ENCODE measurements at regions not wholly inside any gene's neighbourhood (a gene's known extent, or its start where the extent isn't known, plus 50 kb on each side); places are given as distances from the start of the nearest gene placed in this dataset.

DNA sequence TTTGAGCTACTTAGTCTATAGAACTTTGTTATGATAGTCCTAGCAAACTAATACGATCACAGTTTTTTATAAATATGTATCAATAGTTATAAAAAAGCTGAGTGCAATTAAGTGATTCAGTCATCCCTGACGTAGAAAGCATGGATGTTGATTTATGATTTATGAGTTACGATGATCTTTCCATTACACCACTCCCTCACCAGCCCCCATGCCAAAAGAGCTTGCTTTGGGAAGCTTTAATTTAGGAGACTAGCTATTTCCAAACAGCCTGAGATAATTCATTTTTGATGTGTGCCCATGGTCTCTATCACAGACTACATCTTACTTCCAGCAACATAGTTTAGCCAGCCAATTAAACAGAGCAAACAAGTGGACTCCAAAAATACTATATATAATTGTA is 256.8 kb downstream of the GABRG2 start:
- no peak for DNase-seq (ENCODE audit: low read depth in 2 of 2)

DNA sequence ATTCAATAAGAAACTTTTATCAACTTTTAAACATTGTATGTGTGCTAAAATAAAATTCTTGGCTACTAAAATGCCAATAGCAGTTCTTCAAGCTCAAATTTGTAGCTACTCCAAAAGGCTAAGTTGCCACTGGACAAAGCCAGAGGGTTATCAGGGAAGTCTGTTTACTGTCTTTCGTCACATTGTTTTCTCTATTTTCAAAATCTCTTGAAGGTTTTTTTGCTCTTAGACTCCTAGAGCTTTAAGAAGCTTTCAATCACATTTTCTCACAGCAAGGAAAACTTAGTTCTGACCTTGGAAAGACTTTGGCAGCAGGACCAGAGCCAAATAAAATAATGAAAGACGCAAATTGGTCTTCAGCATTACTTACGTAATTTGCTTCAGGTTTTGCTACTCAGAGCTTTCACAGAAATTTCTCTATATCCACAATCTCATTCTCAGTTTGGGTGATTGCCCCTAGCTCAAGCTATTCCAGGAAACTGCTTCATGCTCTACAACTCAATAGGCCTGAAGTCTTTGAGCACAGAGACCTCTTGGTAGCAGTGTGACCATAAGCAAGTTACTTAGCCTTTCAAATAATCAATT is 257.7 kb downstream of the GABRG2 start:
- DNase-seq (ENCODE audit: low read depth in 2 of 2) = no peak

DNA sequence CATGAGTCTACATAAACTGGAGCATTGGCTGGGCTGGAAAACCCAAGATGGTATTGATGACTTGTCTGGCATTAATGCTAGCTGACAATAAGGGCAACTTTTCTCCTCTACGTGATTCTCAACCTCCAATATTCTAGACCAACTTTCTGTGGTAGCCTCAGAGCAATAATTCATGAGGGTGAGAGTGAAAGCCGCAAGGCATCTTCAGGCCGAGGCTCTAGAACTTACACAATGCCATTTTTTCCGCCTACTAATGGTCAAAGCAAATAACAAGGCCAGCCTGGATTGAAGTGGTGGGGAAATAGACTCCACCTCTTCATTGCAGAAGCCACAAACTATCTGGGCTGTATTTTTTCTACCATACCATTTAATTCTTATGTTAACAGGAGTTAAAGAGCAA is 267.4 kb downstream of the GABRG2 start:
- no peak for DNase-seq (ENCODE audit: low read depth in 2 of 2)

DNA sequence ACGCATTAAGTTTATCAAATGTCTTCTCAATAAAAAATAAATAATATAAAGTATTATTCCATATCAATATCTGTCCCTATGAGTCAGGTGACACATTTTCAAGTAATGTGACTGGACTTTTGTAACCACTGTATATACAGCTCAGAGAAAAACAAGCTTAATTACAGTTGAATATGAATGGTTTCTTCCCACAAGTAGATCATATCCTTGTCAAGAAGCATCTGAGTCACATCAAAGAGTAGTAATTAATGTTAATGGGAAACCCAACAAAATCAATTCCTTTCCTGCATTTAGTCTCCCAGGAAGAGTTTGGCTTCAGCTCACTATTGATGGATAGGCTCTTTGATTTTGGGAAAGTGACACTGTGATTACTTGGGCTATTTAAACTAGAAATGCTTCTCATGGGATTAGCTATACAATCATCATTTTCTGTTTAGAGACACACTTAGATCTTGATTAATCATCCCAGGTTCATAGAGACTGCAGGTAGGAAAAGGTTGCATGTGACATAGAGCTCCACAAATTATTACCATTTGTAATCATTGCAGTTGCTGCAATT is 292.9 kb downstream of the GABRG2 start:
- no peak for DNase-seq (ENCODE audit: low read depth in 2 of 2)

DNA sequence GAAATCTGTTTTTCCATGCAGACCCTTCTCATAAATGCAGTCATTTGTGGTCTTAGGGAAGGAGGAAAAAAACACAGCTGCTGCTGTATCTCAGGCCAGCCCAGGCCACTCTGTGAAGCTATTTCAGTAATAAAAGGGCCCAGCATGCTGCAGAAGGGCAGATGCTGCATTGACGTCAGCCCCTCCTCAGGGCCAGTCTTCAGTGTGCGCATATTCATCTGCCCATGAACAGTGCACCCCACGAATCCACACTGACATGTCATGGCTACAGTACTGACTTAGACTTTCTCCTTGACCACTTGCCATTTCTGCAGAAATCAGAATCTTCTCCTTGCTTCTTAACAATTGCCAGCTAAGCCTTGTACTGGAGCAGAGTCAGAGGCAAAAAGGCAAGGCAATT is 304.7 kb downstream of the GABRG2 start:
- DNase-seq (ENCODE audit: low read depth in 2 of 2) = no peak

DNA sequence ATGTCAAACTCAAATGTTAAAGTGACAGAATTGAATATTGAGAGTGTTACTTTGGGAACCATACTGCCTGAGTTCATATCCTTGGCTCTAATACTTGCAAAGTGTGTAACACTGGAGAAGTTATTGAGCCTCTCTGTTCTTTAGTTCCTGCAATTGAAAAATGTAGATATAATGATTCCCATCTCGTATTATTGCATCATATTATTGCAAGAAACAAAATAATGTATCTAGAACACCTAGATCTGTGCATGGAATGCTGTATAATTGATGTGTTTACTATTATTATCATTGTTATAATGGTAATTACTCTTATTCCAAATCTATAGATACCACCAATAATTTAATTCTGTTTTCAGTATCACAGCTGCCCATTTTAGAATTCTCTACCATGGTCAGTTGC is 310.3 kb downstream of the GABRG2 start:
- no peak for DNase-seq (ENCODE audit: low read depth in 2 of 2)

DNA sequence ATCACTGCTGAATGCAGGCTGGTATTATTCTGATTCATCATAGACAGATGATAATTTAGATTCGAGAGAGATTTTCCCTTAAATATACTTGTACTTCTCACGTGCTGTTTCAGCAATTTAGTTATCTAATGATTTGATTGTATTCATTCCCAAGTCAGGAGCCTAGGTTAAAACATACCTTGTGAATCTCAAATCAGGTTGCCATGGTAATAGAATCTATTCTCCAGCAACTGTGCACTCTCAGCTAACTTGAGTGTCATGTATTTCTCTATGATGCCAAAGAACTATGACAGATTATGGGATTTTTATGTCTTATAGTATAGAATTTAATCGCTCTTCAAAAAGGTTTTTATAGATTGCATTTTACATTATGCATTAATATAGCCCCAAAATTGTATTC is 315.3 kb downstream of the GABRG2 start:
- no peak for DNase-seq (ENCODE audit: low read depth in 2 of 2)

DNA sequence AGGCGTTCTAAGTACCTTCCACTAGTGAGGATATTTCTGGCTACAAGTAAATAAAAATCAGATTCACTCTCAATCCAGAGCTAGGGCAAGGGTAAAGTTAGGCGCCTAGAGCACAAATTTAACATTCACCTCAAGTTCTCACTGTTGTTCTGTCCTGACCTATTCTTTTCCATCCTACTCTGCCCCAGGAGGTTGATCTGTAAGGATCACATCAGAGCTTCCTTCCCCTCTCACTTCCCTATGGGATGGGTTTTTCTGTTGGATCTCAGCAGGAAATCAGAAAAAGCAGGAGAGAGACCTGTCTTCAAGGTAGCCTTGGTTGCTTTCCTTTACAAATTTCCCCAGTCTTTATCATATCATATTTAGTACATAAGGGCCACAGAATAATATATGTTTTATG is 316.7 kb downstream of the GABRG2 start:
- no peak for DNase-seq (ENCODE audit: low read depth in 2 of 2)

DNA sequence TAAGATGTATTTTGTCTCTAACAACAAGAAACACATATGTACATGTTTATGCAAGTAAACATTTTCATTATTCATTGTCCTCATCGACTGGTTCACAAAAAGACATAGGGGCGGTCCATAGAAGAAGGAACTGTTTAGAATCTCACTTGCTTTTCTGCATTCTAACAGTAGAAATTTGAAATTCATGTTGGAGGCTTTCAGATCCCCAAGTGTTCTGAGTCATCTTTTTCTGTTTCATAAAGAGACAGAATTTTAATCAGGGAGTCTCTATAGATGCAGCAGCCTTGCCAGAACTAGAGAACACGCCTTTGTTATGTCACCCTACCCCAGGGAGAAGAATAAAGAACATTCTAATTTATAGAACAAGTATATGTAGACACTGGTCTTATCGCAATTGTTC is 324.3 kb downstream of the GABRG2 start:
- no peak for DNase-seq (ENCODE audit: low read depth in 2 of 2)

DNA sequence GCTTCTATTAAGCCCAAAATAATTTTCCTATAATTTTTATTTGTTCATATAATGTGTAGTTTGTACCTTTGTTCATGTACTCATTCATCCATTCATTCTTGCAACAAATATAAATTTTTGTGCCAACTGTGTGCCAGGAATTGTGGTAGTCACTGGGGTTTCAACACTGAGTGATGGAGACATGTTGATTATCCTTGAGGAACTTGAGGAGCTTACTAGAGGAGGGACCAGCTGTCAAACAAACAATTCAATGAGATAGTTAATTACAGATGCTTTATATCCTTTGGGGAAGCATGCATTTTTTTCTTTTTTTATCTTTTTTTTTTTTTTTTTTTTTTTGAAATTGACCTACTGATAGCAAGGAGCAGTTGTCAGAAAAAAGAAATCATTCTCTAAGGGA is 324.8 kb downstream of the GABRG2 start:
- no peak for DNase-seq (ENCODE audit: low read depth in 2 of 2)

DNA sequence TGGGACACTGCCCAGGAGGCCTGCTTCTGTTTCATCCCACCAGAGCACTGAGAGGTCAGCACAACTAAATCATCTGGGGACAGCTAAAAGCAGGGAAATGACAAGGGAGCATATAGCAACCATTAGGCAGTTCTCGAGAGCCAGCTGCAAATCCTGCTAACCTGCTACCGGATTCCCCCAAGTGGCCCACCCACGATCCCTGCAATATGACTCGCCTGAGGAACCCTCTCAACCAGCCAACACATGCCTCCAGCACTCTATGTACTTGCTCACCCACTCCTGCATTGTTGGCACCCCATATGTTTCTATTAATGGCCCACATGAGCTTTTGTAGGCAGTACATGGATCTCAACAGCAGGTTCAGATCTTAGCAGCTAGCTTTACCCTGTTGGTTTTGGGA is 326.0 kb downstream of the GABRG2 start:
- no peak for DNase-seq (ENCODE audit: low read depth in 2 of 2)

DNA sequence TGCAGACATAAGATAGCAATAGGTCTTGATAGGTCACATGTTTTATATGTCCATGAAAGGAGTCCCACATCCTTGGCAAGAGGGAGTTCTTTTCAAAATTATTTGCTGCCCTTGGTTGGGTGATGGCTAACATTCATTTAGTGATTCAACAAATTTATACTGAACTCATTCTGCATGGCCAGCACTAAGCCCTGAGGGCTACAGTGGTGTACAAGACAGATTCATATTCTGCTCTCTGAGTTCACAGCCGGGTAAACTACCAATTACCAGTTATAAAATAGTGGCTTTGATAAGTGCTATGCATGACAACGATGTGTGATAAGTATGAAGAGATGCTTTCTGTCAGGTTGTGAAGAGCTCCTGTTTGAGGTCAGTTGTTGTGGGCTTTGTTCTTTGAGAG is 340.0 kb downstream of the GABRG2 start:
- DNase-seq (ENCODE audit: low read depth in 2 of 2) = no peak

DNA sequence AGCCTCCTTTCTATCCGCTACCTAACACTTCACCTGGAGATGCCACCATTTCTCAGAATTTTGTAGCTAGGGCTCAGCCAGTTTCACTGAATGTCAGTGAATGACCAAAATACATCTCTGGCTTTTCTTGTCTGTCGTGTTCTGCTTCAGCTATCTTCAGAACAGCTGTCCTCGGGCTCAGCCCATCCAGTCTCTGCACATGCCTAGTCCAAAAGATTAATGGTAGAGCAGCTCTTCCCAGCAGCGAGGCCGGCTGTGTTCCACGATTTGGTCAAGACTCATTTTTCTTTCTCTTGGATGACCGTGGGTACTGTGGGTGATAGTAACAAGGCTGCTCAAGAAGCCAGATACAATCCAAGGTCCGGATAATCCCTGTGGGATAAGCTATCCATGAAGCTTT is 342.8 kb downstream of the GABRG2 start:
- no peak for DNase-seq (ENCODE audit: low read depth in 2 of 2)

DNA sequence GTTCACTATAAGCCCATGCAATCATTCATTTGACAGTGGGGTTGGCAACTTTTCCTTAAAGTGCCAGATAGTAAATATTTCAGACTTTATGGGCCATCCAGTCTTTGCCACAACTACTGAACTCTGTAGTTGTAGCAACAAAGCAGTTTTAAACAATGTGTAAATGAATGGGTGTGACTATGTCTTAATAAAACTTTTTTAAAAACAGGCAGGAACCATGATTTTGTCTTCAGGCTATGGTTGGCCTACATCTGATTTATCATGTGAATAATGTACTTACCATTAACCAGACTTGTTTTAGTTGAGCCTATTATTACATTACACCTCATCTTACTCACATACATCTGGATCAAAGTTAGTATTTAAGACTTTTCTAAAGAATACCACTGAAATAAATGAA is 361.6 kb downstream of the GABRG2 start:
- DNase-seq (ENCODE audit: low read depth in 2 of 2) = no peak

DNA sequence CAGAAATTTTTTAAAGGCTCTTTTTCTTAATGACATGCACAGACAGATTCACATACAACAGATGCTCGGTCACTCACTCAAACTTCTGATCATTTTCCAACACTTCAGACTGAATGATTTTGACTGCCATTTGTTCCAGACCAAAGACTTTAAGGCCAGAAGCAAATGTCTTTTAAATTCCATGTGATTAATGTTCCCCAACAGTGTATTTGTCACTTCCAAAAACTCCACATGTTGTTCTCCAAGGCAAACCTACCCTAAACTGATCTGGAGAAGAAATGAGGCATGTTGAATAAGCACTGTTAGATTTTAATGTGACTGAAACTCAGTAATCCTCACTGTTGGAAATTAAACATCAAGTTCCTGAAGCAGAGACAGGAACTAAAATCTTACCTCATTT is 366.7 kb downstream of the GABRG2 start:
- no peak for DNase-seq (ENCODE audit: low read depth in 2 of 2)

DNA sequence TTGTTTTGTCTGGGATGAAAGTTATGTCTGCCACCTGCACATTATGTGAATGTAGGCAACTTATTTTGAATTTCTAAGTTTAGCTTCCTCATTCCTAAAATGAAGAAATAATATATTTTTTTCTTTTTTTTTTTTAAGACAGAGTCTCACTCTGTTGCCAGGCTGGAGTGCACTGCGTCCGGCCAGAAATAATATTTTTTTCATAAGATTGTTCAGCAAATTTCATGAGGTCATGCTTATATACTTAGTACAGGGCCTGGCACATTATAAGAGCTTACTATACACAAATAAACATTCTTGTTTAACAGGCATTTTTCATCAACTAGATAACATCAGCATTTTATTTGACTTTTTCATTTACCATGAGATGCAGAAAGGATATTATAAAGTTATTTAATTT is 368.5 kb downstream of the GABRG2 start:
- DNase-seq (ENCODE audit: low read depth in 2 of 2) = no peak

DNA sequence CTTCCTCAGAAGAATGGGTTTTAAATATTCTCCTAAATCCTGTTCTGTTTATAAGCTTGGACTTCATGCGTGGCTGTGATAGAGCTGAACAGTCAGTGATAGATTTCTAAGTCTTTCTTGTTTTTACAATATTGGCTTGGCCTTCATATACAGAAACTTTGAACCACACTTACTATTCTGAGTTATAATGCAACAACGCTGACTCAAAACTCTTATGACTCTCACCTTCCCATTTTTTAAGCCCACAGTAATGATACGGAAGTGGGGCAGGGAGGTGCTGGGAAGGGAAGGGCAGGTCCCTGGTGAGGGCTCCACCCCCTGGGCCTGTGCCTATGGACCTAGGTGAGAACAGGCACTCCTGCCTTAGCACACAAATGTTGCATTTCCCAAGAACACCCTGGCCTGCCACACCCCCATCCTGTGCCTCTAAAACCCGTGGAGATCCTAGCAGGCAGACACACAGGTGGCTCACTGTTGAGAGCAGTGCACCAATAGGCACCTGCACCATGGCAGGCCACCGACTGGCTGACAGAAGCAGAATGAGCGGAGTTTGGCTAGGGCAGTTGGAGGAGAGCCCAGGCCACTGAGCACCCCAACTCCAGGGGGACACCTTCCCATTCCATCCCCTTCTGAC is 376.7 kb downstream of the GABRG2 start:
- no peak for DNase-seq (ENCODE audit: low read depth in 2 of 2)

DNA sequence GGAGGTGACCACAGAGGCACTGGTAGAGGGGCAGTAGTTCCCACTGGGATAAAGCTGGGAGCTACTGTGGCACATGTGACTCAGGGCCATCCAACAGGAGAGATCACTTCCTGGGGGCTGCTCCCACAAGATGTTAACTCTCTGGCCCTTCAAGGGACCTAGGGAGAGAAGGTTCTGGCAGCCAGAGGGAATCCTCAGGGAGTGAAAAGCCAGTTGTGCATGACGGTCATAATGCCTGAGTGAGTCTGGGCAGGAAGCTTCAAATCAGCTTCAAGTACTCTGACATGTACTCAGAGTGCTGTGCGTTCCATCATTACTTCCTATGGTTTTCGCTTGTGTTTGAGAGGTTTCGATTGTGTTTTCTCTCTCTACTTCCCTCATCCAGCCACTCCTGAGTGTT is 388.5 kb downstream of the GABRG2 start:
- DNase-seq (ENCODE audit: low read depth in 2 of 2) = no peak

DNA sequence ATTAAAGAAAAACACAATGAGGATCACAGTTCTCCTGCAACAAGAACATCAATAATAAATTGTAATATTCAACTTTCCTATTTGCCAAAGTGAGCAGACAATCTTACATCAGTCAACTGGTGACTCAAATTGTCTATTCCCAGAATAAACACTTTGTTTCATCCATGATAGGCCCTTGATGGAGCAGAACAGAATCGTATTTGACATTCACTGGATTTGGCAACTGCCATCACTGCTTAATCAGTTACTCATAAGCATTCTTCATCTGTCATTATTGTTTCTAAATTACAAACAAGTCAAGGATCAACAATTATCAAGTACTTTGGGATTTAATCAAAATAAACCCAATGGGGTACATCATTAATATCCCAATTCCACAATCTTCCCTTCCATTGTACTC is 398.4 kb downstream of the GABRG2 start:
- no peak for DNase-seq (ENCODE audit: low read depth in 2 of 2)

DNA sequence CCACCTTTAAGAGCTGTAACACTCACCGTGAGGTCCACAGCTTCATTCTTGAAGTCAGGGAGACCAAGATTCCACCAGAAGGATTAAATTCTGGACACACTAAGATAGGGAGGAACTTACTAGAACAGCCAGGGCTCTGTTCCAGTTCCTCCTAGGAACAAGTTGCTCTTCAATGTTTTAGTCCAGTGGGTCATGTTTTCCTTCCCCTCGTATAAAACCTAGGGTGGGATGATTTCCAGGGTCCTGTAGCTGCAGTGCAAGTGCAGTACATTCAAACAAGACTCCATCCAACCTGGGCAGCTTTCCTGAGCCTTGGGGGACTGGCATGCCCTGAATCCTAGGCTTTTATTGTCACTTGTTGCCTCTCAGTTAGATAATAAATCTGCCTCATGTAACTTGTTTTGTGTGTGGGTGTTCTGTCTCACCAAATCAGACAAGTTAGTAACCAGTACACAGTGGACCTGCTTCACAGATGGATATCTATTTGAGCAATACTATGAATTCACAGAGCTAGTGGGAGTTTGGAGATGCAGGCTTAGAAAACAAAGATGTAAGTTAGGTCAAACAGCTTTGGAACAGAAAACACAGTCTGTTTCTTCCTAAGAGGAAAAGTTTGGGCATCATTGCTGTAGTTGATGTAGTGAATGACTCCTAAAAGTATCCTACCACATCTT is 405.6 kb downstream of the GABRG2 start:
- DNase-seq (ENCODE audit: low read depth in 2 of 2) = no peak

DNA sequence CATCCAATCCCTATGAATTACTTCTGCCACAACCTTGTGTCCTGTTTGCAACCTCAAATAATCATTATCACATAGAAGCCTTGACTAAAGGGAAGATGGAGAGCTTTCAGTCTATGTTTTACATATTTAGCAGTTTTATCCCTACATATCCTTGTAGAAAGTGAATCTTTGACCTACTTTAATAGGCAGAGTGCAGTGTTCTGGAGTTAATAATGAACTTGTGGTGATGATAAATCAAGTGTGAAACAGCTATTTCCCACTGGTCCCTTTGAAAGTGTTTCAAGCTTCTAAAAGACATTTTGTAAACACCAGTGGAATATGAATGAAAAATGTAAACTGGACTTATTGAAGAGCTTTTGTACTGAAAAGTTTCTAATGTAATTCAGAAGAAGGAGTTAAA is 406.7 kb downstream of the GABRG2 start:
- DNase-seq (ENCODE audit: low read depth in 2 of 2) = no peak

DNA sequence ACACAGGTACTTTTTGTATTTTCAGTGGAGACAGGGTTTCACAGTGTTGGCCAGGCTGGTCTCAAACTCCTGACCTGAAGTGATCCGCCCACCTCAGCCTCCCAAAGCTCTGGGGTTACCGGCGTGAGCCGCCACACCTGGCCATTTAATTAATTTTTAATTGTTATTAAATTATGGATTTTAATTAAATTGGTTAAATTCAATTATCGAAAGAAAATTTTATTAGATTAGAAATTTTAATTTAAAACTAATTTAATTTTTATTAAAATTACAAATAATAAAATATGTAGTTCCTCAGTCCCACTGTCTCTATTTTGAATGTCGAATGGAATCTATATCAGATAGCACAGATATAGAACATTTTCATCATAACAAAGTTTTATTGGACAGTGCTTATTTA is 416.5 kb downstream of the GABRG2 start:
- no peak for DNase-seq (ENCODE audit: low read depth in 2 of 2)

DNA sequence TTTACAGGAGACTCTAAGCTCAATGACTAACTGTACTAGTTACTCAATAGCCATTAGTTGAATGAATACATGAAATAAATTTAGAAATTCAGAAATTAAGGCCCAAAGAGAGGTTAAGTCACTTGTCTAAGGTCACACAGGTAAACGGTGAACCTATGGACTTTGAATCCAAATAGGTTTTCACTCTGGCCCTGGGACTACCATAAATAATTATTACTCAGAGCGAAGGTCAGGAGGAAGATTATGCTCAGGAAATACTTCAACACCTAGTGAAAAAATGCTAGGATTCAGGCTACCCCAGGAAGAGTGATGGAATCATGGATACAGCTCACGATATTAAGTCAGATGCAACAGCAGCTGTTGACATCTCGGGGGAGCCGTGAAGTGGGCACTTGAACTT is 417.4 kb downstream of the GABRG2 start:
- DNase-seq (ENCODE audit: low read depth in 2 of 2) = no peak
